ENCODE measurements at regions not wholly inside any gene's neighbourhood (a gene's known extent, or its start where the extent isn't known, plus 50 kb on each side); places are given as distances from the start of the nearest gene placed in this dataset.

- no peak for TF ChIP-seq CTCF (IDR thresholded peaks at IDR 0.05)
- no peak for TF ChIP-seq POLR2A (IDR thresholded peaks at IDR 0.05)
These were observed 96.3 kb downstream of the PCDH1 start for GRCh38 chr5:141781910-141782309.
